Kidney (tissue), 13 donors: ENCODE measurements at regions not wholly inside any gene's neighbourhood (a gene's known extent, or its start where the extent isn't known, plus 50 kb on each side); places are given as distances from the start of the nearest gene placed in this dataset.

Source experiments
- DNase-seq, 5 donors: peaks; one replicate each; pipeline ENCODE4 v3.0.0-alpha.2; 2013 to 2020
- FAIRE-seq: peaks from 2 replicates; lab custom pipeline; 2012; peaks lifted over from hg19 to GRCh38; lab: Jason Lieb, UNC
- H3K27ac ChIP-seq, 2 donors: one replicate each; pipeline ENCODE4 v1.7.0; 2013; ENCODE audit warnings: low read depth in 2 of 2, low read length in 2 of 2, inconsistent platforms in 1 of 2
- H3K27me3 ChIP-seq: one replicate; pipeline ENCODE4 v1.7.1; 2013; ENCODE audit warnings: low read length, inconsistent platforms; ENCODE audit not compliant: control insufficient read depth, insufficient read depth
- H3K36me3 ChIP-seq, 3 donors: one replicate each; pipeline versions ENCODE4 v1.7.0 to v1.7.1; 2013; ENCODE audit warnings: low read length in 3 of 3, control low read depth in 1 of 3, inconsistent platforms in 1 of 3; ENCODE audit not compliant: insufficient read depth in 3 of 3, control insufficient read depth in 2 of 3
- H3K4me1 ChIP-seq, 3 donors: one replicate each; pipeline versions ENCODE4 v1.7.0 to v1.7.1; 2013; ENCODE audit warnings: low read length in 3 of 3, inconsistent platforms in 1 of 3, low read depth in 1 of 3; ENCODE audit not compliant: control insufficient read depth in 2 of 3, insufficient read depth in 2 of 3
- H3K4me3 ChIP-seq, 3 donors: one replicate each; pipeline versions ENCODE4 v1.7.0 to v1.8.1; 2013; ENCODE audit warnings: low read length in 3 of 3, control low read depth in 1 of 3, inconsistent platforms in 1 of 3
- H3K9ac ChIP-seq, 3 donors: one replicate each; pipeline versions ENCODE4 v1.7.0 to v1.7.1; 2013; ENCODE audit warnings: low read length in 3 of 3, control low read depth in 1 of 3, inconsistent platforms in 1 of 3
- H3K9me3 ChIP-seq, 3 donors: one replicate each; pipeline versions ENCODE4 v1.7.0 to v1.7.1; 2013; ENCODE audit warnings: low read length in 3 of 3, control low read depth in 1 of 3, inconsistent platforms in 1 of 3; ENCODE audit not compliant: control insufficient read depth in 2 of 3, insufficient read depth in 1 of 3
- CTCF ChIP-seq: IDR thresholded peaks from 3 replicates; pipeline ENCODE4 v1.5.1; 2012; ENCODE audit warnings: mild to moderate bottlenecking, moderate library complexity, borderline replicate concordance; ENCODE audit not compliant: insufficient read depth; ENCODE audit errors: extremely low read depth
- intact Hi-C: fragments of 100-400 bp; cut with DNase I; formaldehyde crosslinking; loops from one replicate; pipeline ENCODE4 v1.11.1; 2022
- donor health status: control.
- donor health status: control.
- donor health status: control.
- donor health status: control.
- donor health status: control.
- donor health status: DM: yes; HTN: yes; CAD: no.
- donor health status: Normal renal cell carcinoma (clear cell type).

DNA sequence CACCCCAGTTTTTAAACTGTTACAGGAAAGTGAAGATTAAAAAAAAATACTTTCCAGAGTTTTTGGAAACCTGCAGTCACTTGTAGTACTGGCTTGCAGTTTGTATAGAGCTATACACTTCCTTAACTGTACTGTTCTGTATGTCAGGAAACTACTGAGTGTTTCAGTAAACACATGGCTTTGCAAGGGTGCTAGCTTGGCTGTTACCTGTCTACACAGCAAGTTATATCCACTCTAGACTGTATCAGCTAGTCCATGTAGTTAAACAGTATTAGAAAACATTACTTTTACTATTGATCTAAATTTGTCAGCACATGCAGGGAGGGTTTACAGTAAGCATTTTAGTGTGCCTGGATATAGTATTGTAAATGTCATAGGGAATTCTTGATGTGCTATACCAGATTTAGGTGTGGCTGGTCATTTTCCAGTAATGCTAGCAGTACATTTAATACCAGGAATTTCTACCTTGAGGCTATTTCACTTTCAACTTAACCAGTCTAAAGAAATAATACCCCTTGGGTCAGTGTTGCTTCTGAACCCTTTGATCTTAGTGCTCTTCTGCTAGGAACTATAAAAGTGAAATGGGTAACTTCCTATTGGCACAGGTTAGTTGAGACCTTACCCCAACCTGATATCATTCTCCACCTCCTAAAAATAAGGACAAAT is 192.3 kb upstream of the ANKRD50 start:
- no peaks in the 10 kb centered on the region for H3K9me3 ChIP-seq
- peak in 2 of 5 donors; percentile 32 to 52 for DNase-seq
- no peak overlapping the region for H3K4me3 ChIP-seq
- no peaks in the 10 kb centered on the region for H3K27me3 ChIP-seq
- intact Hi-C loops: no loop called here
- peak overlapping the region in 1 of 3 donors; percentile 47 for H3K9ac ChIP-seq
- H3K27ac ChIP-seq: peak overlapping the region; percentile 5 to 48
- TF ChIP-seq CTCF: no peak
- H3K36me3 ChIP-seq: no peaks in the 10 kb centered on the region
- peaks cover 0 to 2% (median 0%) of the 10 kb centered on the region in 3 donors for H3K4me1 ChIP-seq
- no peak for FAIRE-seq

DNA sequence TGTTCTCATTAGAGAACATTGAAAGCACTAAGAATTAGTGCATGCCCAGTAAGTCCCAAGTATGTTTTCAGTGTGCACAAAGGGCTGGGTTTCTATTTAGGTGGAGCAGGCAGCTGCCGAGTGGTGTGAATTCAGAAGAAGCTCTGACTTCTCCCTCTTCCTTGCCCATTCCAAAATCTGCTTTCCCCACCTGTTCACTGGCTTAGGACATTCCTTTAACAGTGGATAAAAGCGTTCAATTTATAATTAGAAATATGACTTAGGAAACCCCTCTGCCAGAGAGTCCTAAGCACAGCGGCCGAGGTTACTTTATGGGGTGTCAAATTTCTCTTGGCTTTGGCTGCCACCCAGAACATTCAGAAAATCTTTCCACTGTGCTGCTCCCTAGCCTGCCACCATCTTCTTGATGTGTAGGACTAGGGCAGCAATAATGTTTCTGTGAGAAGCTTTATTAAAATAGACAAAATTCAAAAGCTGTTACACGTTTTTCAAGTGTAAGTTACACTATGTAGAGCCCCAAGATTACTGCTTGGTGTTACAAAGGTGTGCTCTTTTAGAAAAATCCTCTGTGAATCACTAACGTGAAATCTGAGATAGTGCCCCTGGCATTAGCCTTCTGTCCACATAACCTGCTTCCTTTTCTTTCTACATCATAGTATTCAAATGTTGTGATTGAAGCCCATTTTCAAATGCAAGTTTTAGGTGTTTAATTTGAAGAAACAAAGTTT is 191.6 kb upstream of the ANKRD50 start:
- H3K9me3 ChIP-seq: no peaks in the 10 kb centered on the region
- intact Hi-C loops: no loop called here
- H3K4me3 ChIP-seq: peak overlapping the region in 2 of 3 donors; percentile 30 to 44
- H3K4me1 ChIP-seq: peaks cover 0 to 2% (median 0%) of the 10 kb centered on the region in 3 donors
- TF ChIP-seq CTCF: no peak
- DNase-seq (peak in 4 of 5 donors; percentile 57 to 92 (median 80)), FAIRE-seq (no peak)
- no peaks in the 10 kb centered on the region for H3K36me3 ChIP-seq
- H3K9ac ChIP-seq: peak overlapping the region in 2 of 3 donors; percentile 10 to 47
- H3K27ac ChIP-seq: peak overlapping the region; percentile 5 to 57
- no peaks in the 10 kb centered on the region for H3K27me3 ChIP-seq

- H3K9ac ChIP-seq: no peak overlapping the region
- DNase-seq (peak in 2 of 5 donors; percentile 18), FAIRE-seq (no peak)
- H3K9me3 ChIP-seq: no peaks in the 10 kb centered on the region
- H3K27ac ChIP-seq: no peak overlapping the region
- no peak overlapping the region for H3K4me3 ChIP-seq
- peaks cover 0 to 2% (median 0%) of the 10 kb centered on the region in 3 donors for H3K4me1 ChIP-seq
- H3K27me3 ChIP-seq: no peaks in the 10 kb centered on the region
- intact Hi-C loops: no loop called here
- no peak for TF ChIP-seq CTCF
- no peaks in the 10 kb centered on the region for H3K36me3 ChIP-seq
Observed at GRCh38 chr4:124902001-124902515, 189.5 kb upstream of the ANKRD50 start.
